ENCODE measurements at regions not wholly inside any gene's neighbourhood (a gene's known extent, or its start where the extent isn't known, plus 50 kb on each side); places are given as distances from the start of the nearest gene placed in this dataset.

DNA sequence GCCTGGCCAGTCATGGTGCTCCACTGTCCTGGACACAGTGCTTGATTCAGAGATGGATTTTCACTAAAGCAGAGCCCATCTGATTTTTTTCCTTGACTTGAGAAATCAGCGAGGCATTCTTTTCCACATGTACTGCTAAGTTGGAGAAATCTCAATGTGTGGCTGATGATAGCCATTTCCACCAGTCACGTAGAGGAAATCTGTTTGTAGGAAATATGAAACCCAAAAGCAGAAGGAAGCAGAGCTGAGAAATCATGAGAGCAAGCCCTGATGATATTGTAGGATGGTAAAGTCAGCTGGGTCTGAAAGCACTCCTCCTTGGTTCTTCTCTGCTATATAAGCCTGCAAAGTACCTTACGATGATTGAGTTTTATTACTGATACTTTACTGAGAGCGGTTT, 1233.4 kb downstream of the ROBO2 start:
- no peaks in the 10 kb centered on the region for H3K36me3 ChIP-seq
- intact Hi-C loops (cut with DNase I) = no loop called here
- peaks cover 0 to 3% (median 0%) of the 10 kb centered on the region in 11 donors for H3K9me3 ChIP-seq
- no peak overlapping the region for H3K4me3 ChIP-seq
- 77 to 81% methylated on average over 4 of the region's 4 CpGs for WGBS, 2 donors
- H3K27ac ChIP-seq = no peak overlapping the region
- no peaks in the 10 kb centered on the region for H3K27me3 ChIP-seq
- no peak for ATAC-seq
- TF ChIP-seq, protein P1, sequence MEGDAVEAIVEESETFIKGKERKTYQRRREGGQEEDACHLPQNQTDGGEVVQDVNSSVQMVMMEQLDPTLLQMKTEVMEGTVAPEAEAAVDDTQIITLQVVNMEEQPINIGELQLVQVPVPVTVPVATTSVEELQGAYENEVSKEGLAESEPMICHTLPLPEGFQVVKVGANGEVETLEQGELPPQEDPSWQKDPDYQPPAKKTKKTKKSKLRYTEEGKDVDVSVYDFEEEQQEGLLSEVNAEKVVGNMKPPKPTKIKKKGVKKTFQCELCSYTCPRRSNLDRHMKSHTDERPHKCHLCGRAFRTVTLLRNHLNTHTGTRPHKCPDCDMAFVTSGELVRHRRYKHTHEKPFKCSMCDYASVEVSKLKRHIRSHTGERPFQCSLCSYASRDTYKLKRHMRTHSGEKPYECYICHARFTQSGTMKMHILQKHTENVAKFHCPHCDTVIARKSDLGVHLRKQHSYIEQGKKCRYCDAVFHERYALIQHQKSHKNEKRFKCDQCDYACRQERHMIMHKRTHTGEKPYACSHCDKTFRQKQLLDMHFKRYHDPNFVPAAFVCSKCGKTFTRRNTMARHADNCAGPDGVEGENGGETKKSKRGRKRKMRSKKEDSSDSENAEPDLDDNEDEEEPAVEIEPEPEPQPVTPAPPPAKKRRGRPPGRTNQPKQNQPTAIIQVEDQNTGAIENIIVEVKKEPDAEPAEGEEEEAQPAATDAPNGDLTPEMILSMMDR (IDR thresholded peaks at IDR 0.05) = no peak
- no peaks in the 10 kb centered on the region for H3K4me1 ChIP-seq
- no peak for DNase-seq

DNA sequence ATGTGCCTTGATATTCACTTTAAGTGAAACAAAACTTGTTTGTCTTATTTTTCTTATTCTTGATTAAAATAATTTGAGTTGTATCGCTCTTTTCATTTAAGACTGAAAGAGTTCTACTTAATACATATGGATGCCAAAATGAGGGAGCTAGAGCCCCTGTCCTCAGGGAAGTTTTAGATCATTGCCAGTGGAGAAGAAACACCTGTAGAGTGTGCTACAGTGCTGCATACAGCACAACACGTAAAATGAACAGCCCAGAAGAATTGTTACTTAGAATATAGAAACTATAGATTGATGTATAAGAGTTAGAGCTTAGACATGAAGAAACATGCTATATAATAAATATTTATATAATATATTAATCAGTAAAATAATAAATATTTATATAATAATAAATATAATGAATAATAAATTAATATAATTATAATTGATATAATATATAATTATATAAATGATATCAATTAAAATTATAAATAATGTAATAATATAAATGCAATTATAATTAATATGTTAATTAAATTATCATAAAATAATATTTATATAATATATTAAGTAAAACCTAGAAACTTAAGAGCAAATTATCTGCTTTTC, 1234.7 kb downstream of the ROBO2 start:
- H3K36me3 ChIP-seq = no peaks in the 10 kb centered on the region
- TF ChIP-seq, protein P1 (IDR thresholded peaks at IDR 0.05) = no peak
- H3K27me3 ChIP-seq = no peaks in the 10 kb centered on the region
- DNase-seq (no peak), ATAC-seq (no peak)
- no peaks in the 10 kb centered on the region for H3K9me3 ChIP-seq
- intact Hi-C loops (cut with DNase I) = no loop called here
- 84 to 91% methylated on average over 2 of the region's 2 CpGs for WGBS, 2 donors
- no peak overlapping the region for H3K4me3 ChIP-seq
- no peak overlapping the region for H3K27ac ChIP-seq
- H3K4me1 ChIP-seq = no peaks in the 10 kb centered on the region

DNA sequence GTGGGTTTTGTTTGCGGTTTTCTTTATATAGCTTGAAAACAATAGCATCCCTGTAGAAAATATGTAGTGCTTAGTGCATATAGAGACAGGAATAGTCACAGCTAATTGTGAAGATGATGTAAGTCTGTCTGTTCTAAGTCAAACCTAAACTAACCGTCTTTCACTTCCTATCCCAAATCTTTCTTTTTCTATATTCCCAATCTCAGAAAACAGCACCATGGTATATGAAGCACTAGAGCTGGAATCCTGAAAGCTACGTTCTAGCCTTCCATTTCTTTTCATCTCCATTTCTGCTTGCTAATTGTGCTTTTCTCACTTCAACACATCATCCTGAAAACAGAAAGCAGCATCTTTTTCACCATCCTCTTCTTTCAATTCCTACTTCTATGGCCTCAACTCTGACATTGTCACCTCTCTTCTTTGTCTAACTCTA, 1235.5 kb downstream of the ROBO2 start:
- intact Hi-C loops (cut with DNase I) = no loop called here
- TF ChIP-seq, protein P1 (IDR thresholded peaks at IDR 0.05) = no peak
- H3K4me3 ChIP-seq = no peak overlapping the region
- H3K4me1 ChIP-seq = no peaks in the 10 kb centered on the region
- 75 to 83% methylated on average over 3 of the region's 3 CpGs for WGBS, 2 donors
- H3K9me3 ChIP-seq = no peaks in the 10 kb centered on the region
- H3K27ac ChIP-seq = no peak overlapping the region
- ATAC-seq (no peak), DNase-seq (no peak)
- H3K36me3 ChIP-seq = no peaks in the 10 kb centered on the region
- H3K27me3 ChIP-seq = no peaks in the 10 kb centered on the region

DNA sequence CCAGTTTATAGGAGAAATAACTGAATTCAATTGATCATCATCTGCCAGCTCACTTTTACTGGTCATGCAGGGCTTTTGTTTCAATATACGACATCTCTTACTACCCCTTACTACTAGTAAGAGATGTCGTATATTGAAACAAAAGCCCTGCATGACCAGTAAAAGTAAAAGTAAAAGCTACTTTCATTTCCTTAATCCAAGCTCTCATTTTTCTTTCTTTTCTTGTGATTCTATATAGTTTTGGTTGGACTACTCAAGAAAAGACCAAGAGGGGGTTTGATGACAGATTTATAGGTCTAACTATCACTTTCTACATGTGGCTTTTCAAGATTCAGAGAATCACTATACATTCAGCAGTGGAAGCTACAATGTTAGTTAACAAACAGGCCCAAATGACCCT, 1237.3 kb downstream of the ROBO2 start:
- Histone ChIP-seq H3K27me3 (no peaks in the 10 kb centered on the region), H3K27ac (no peak overlapping the region), H3K4me3 (no peak overlapping the region), H3K4me1 (no peaks in the 10 kb centered on the region), H3K9me3 (no peaks in the 10 kb centered on the region), H3K36me3 (no peaks in the 10 kb centered on the region)
- DNase-seq (no peak), ATAC-seq (no peak)
- WGBS, 2 donors = 91 to 99% methylated on average over 2 of the region's 2 CpGs
- TF ChIP-seq, protein P1 (IDR thresholded peaks at IDR 0.05) = no peak
- intact Hi-C loops (cut with DNase I) = no loop called here

Measured in heart right ventricle (tissue), 16 donors.